MG63 (cell line): ENCODE measurements at regions not wholly inside any gene's neighbourhood (a gene's known extent, or its start where the extent isn't known, plus 50 kb on each side); places are given as distances from the start of the nearest gene placed in this dataset.
"Not testable (repeated sequence)": the region's sequence is repeated elsewhere in the genome, so short reads cannot be mapped to it uniquely, and the experiment has no call there.

ENCODE experiments used
- DNase-seq: peaks from one replicate; pipeline ENCODE4 v3.0.0-alpha.2; 2020
- H3K27me3 ChIP-seq: fragments of 250-450 bp; sonication (Bioruptor Pico); 2 replicates; pipeline ENCODE4 v1.5.1; 2020; ENCODE audit warnings: mild to moderate bottlenecking, moderate library complexity
- H3K36me3 ChIP-seq: fragments of 250-450 bp; sonication (Bioruptor Pico); 2 replicates; pipeline ENCODE4 v1.5.1; 2020; ENCODE audit warnings: mild to moderate bottlenecking, moderate library complexity
- H3K4me3 ChIP-seq: fragments of 250-450 bp; sonication (Bioruptor Pico); 2 replicates; pipeline ENCODE4 v1.5.1; 2020; ENCODE audit warnings: mild to moderate bottlenecking, moderate library complexity
- H3K9me3 ChIP-seq: fragments of 250-450 bp; sonication (Bioruptor Pico); 2 replicates; pipeline ENCODE4 v1.5.1; 2020; ENCODE audit warnings: mild to moderate bottlenecking, moderate library complexity

GRCh38 chr5:143893638-143894037, 81.7 kb downstream of the HMHB1 start:
- no peak for DNase-seq
- Histone ChIP-seq H3K27me3 (no peaks in the 10 kb centered on the region), H3K4me3 (no peak overlapping the region), H3K36me3 (no peaks in the 10 kb centered on the region), H3K9me3 (no peaks in the 10 kb centered on the region)

- no peaks in the 10 kb centered on the region for H3K27me3 ChIP-seq
- H3K36me3 ChIP-seq, result no peaks in the 10 kb centered on the region
- H3K9me3 ChIP-seq, result no peaks in the 10 kb centered on the region
- H3K4me3 ChIP-seq, result no peak overlapping the region
- no peak for DNase-seq
Measured at GRCh38 chr5:143896516-143896915, 84.6 kb downstream of the HMHB1 start.

GRCh38 chr5:143896966-143897365, 85.0 kb downstream of the HMHB1 start:
- H3K4me3 ChIP-seq, result no peak overlapping the region
- no peaks in the 10 kb centered on the region for H3K36me3 ChIP-seq
- peak; percentile 45 for DNase-seq
- H3K27me3 ChIP-seq, result no peaks in the 10 kb centered on the region
- H3K9me3 ChIP-seq, result no peaks in the 10 kb centered on the region

- Histone ChIP-seq H3K4me3 (no peak overlapping the region), H3K27me3 (no peaks in the 10 kb centered on the region), H3K36me3 (no peaks in the 10 kb centered on the region), H3K9me3 (no peaks in the 10 kb centered on the region)
- no peak for DNase-seq
Measured at GRCh38 chr5:143898381-143898780, 86.4 kb downstream of the HMHB1 start.

GRCh38 chr5:143898916-143899591, 87.1 kb downstream of the HMHB1 start:
- no peak for DNase-seq
- no peaks in the 10 kb centered on the region for H3K36me3 ChIP-seq
- no peaks in the 10 kb centered on the region for H3K9me3 ChIP-seq
- no peak overlapping the region for H3K4me3 ChIP-seq
- no peaks in the 10 kb centered on the region for H3K27me3 ChIP-seq

- peaks cover 4% of the 10 kb centered on the region; the same call in 1 of the 2 replicates for H3K9me3 ChIP-seq
Measured at GRCh38 chr5:143908959-143909358, 97.0 kb downstream of the HMHB1 start.

GRCh38 chr5:143913008-143913752, 101.2 kb downstream of the HMHB1 start:
- peaks cover 4% of the 10 kb centered on the region; the same call in 1 of the 2 replicates for H3K9me3 ChIP-seq
- H3K36me3 ChIP-seq, result no peaks in the 10 kb centered on the region; the same call in 1 of the 2 replicates
- DNase-seq, result peak; percentile 75
- H3K4me3 ChIP-seq, result no peak overlapping the region
- H3K27me3 ChIP-seq, result no peaks in the 10 kb centered on the region

More at GRCh38 chr5:143908959-143909358, 97.0 kb downstream of the HMHB1 start:
- H3K36me3 ChIP-seq, result no peaks in the 10 kb centered on the region
- no peak overlapping the region for H3K4me3 ChIP-seq
- no peaks in the 10 kb centered on the region for H3K27me3 ChIP-seq
- no peak for DNase-seq

GRCh38 chr5:143914756-143915155, 102.8 kb downstream of the HMHB1 start:
- no peak for DNase-seq
- no peak overlapping the region for H3K4me3 ChIP-seq
- no peaks in the 10 kb centered on the region for H3K27me3 ChIP-seq
- H3K36me3 ChIP-seq, result no peaks in the 10 kb centered on the region; the same call in 1 of the 2 replicates
- H3K9me3 ChIP-seq, result peaks cover 4% of the 10 kb centered on the region

- DNase-seq, result no peak
- peaks cover 2% of the 10 kb centered on the region for H3K9me3 ChIP-seq
- H3K36me3 ChIP-seq, result peaks cover 2% of the 10 kb centered on the region; the same call in 1 of the 2 replicates
- H3K27me3 ChIP-seq, result no peaks in the 10 kb centered on the region
- H3K4me3 ChIP-seq, result no peak overlapping the region
Measured at GRCh38 chr5:143916451-143916850, 104.5 kb downstream of the HMHB1 start.

GRCh38 chr5:143918961-143919360, 107.0 kb downstream of the HMHB1 start:
- H3K9me3 ChIP-seq, result peaks cover 2% of the 10 kb centered on the region
- no peak for DNase-seq
- no peaks in the 10 kb centered on the region for H3K27me3 ChIP-seq
- H3K36me3 ChIP-seq, result peaks cover 2% of the 10 kb centered on the region; the same call in 1 of the 2 replicates
- no peak overlapping the region for H3K4me3 ChIP-seq

GRCh38 chr5:143920772-143921171, 108.8 kb downstream of the HMHB1 start:
- H3K36me3 ChIP-seq, result peaks cover 2% of the 10 kb centered on the region; the same call in 1 of the 2 replicates
- peaks cover 2% of the 10 kb centered on the region for H3K9me3 ChIP-seq
- H3K27me3 ChIP-seq, result no peaks in the 10 kb centered on the region
- peak overlapping the region; percentile 9 for H3K4me3 ChIP-seq
- DNase-seq, result peak; percentile 9

GRCh38 chr5:143921525-143922311, 109.8 kb downstream of the HMHB1 start:
- Histone ChIP-seq H3K27me3 (no peaks in the 10 kb centered on the region), H3K4me3 (peak overlapping the region; percentile 9; the same call in 1 of the 2 replicates), H3K9me3 (peaks cover 2% of the 10 kb centered on the region), H3K36me3 (0 out of 2 replicates have a peak, but pooled peaks cover 2% of the 10 kb centered on the region)
- DNase-seq, result peak; percentile 60

- DNase-seq, result peak; percentile 81
Measured at GRCh38 chr5:143922718-143923117, 110.8 kb downstream of the HMHB1 start.

GRCh38 chr5:143923634-143924266, 111.8 kb downstream of the HMHB1 start:
- peak; percentile 9 for DNase-seq
- H3K4me3 ChIP-seq, result no peak overlapping the region
- peaks cover 2% of the 10 kb centered on the region for H3K9me3 ChIP-seq
- no peaks in the 10 kb centered on the region for H3K27me3 ChIP-seq
- 0 out of 2 replicates have a peak, but pooled peaks cover 2% of the 10 kb centered on the region for H3K36me3 ChIP-seq

More at GRCh38 chr5:143922718-143923117, 110.8 kb downstream of the HMHB1 start:
- Histone ChIP-seq H3K9me3 (peaks cover 2% of the 10 kb centered on the region), H3K36me3 (0 out of 2 replicates have a peak, but pooled peaks cover 2% of the 10 kb centered on the region), H3K4me3 (no peak overlapping the region), H3K27me3 (no peaks in the 10 kb centered on the region)

- peaks cover 2% of the 10 kb centered on the region for H3K9me3 ChIP-seq
- no peak for DNase-seq
- H3K27me3 ChIP-seq, result no peaks in the 10 kb centered on the region
- 0 out of 2 replicates have a peak, but pooled peaks cover 2% of the 10 kb centered on the region for H3K36me3 ChIP-seq
- H3K4me3 ChIP-seq, result no peak overlapping the region
Measured at GRCh38 chr5:143924311-143924978, 112.5 kb downstream of the HMHB1 start.

GRCh38 chr5:143924979-143925325, 113.0 kb downstream of the HMHB1 start:
- H3K27me3 ChIP-seq, DNase-seq, H3K9me3 ChIP-seq, H3K4me3 ChIP-seq, H3K36me3 ChIP-seq: not testable (repeated sequence)
